ENCODE measurements at regions not wholly inside any gene's neighbourhood (a gene's known extent, or its start where the extent isn't known, plus 50 kb on each side); places are given as distances from the start of the nearest gene placed in this dataset.

DNA sequence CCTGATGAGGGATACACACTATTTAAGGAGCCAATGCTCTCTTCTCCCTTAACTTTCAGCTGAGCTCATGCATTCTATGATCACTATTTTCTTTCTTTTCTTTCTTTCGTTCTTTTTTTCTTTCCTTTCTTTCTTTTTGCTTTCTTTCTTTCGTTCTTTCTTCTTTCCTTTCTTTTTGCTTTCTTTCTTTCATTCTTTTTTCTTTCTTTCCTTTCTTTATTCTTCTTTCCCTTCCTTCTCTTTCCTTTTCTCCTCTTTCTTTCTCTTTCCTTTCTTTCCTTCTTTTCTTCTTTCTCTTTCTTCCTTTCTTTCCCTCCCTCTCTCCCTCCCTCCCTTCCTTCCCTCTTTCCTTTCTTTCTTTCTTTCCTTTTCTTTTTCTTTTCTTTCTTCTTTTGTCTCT is 761.2 kb downstream of the SEMA5A start:
- Histone ChIP-seq H3F3A (ENCODE audit: insufficient read depth, low read length, poor library complexity, severe bottlenecking) (no peaks in the 10 kb centered on the region), H3K27me3 (ENCODE audit: insufficient read depth, low read depth, low read length) (no peaks in the 10 kb centered on the region), H4K20me1 (ENCODE audit: insufficient read depth) (no peaks in the 10 kb centered on the region), H3K4me3 (ENCODE audit: low read length) (no peak overlapping the region), H3K27ac (ENCODE audit: low read length) (no peak overlapping the region), H2AFZ (ENCODE audit: low read depth, low read length) (no peak overlapping the region), H3K9ac (ENCODE audit: low read length) (no peak overlapping the region), H3K4me2 (ENCODE audit: low read length) (no peak overlapping the region), H3K9me3 (ENCODE audit: low read length) (no peaks in the 10 kb centered on the region), H3K79me2 (replicated peaks; ENCODE audit: insufficient read depth, low read length) (no peaks in the 10 kb centered on the region), H3K36me3 (ENCODE audit: insufficient read depth, low read length) (no peaks in the 10 kb centered on the region), H3K9me2 (ENCODE audit: insufficient read depth, low read length) (no peaks in the 10 kb centered on the region)
- TF ChIP-seq SMC3 (conservative IDR thresholded peaks at IDR 0.05; ENCODE audit: poor library complexity) (no peak), EZH2 (IDR thresholded peaks at IDR 0.05; ENCODE audit: borderline replicate concordance, insufficient read depth, low read length, poor library complexity, severe bottlenecking) (no peak), RAD21 (conservative IDR thresholded peaks at IDR 0.05) (no peak), REST (IDR thresholded peaks at IDR 0.05; ENCODE audit: borderline replicate concordance) (no peak), CTCF (IDR thresholded peaks at IDR 0.05; ENCODE audit: poor library complexity, severe bottlenecking) (no peak)

DNA sequence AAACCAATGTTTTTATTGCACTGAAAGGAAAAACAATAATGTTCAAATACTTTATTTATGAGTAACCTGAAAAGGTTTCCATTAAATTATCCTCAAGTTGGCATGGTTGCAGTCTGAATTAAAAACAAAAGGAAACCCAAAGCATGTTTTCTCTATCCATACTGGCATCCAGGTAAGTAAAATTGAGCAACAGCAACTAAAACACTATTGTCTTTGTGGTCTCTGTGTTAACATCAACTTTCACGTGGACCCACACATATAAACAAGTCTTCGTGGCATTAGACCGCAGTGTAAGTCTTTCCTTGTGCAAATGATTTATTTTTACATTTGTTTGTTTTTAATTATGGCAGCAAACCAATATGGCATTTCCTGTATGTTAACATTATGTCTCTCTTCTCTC is 757.6 kb downstream of the SEMA5A start:
- Histone ChIP-seq H3K27ac (ENCODE audit: low read length) (no peak overlapping the region), H3K4me3 (ENCODE audit: low read length) (no peak overlapping the region), H3K9ac (ENCODE audit: low read length) (no peak overlapping the region), H3K79me2 (replicated peaks; ENCODE audit: insufficient read depth, low read length) (no peaks in the 10 kb centered on the region), H3K36me3 (ENCODE audit: insufficient read depth, low read length) (no peaks in the 10 kb centered on the region), H3K9me2 (ENCODE audit: insufficient read depth, low read length) (no peaks in the 10 kb centered on the region), H4K20me1 (ENCODE audit: insufficient read depth) (no peaks in the 10 kb centered on the region), H3K9me3 (ENCODE audit: low read length) (no peaks in the 10 kb centered on the region), H3F3A (ENCODE audit: insufficient read depth, low read length, poor library complexity, severe bottlenecking) (no peaks in the 10 kb centered on the region), H3K4me2 (ENCODE audit: low read length) (no peak overlapping the region), H2AFZ (ENCODE audit: low read depth, low read length) (no peak overlapping the region), H3K27me3 (ENCODE audit: insufficient read depth, low read depth, low read length) (no peaks in the 10 kb centered on the region)
- no peak for TF ChIP-seq RAD21 (conservative IDR thresholded peaks at IDR 0.05)
- no peak for TF ChIP-seq MXI1 (conservative IDR thresholded peaks at IDR 0.05; ENCODE audit: poor library complexity, severe bottlenecking)
- no peak for TF ChIP-seq CTCF (IDR thresholded peaks at IDR 0.05; ENCODE audit: poor library complexity, severe bottlenecking)
- TF ChIP-seq POLR2AphosphoS5 (IDR thresholded peaks at IDR 0.05): no peak
- no peak for TF ChIP-seq EZH2 (IDR thresholded peaks at IDR 0.05; ENCODE audit: borderline replicate concordance, insufficient read depth, low read length, poor library complexity, severe bottlenecking)
- no peak for TF ChIP-seq REST (IDR thresholded peaks at IDR 0.05; ENCODE audit: borderline replicate concordance)
- no peak for TF ChIP-seq SMC3 (conservative IDR thresholded peaks at IDR 0.05; ENCODE audit: poor library complexity)
- no peak for TF ChIP-seq EP300 (conservative IDR thresholded peaks at IDR 0.05; ENCODE audit: poor library complexity, severe bottlenecking)
- TF ChIP-seq TAF1 (IDR thresholded peaks at IDR 0.05; ENCODE audit: low read depth): no peak

All from neural cell (in vitro differentiated cells).